ENCODE measurements at regions not wholly inside any gene's neighbourhood (a gene's known extent, or its start where the extent isn't known, plus 50 kb on each side); places are given as distances from the start of the nearest gene placed in this dataset.
"Not testable (repeated sequence)": the region's sequence is repeated elsewhere in the genome, so short reads cannot be mapped to it uniquely, and the experiment has no call there.

- H3K4me3 Mint-ChIP-seq = peak overlapping the region; percentile 32
- ATAC-seq (no peak), DNase-seq (ENCODE audit: low spot score) (no peak)
- peaks cover 13% of the 10 kb centered on the region for H3K36me3 Mint-ChIP-seq
- no peaks in the 10 kb centered on the region for H3K27me3 Mint-ChIP-seq
- H3K4me1 Mint-ChIP-seq (ENCODE audit: low read depth in 2 of 2) = peaks cover 65 to 74% of the 10 kb centered on the region in 2 donors
- H3K9me3 Mint-ChIP-seq = peaks cover 6% of the 10 kb centered on the region
- H3K27ac Mint-ChIP-seq = peak overlapping the region; percentile 38 to 75
Observed at GRCh38 chr14:61602003-61602732, 93.1 kb upstream of the HIF1A start.

- Mint-ChIP-seq H3K36me3 (peaks cover 13% of the 10 kb centered on the region), H3K4me3 (peak overlapping the region; percentile 32), H3K9me3 (peaks cover 6% of the 10 kb centered on the region), H3K4me1 (ENCODE audit: low read depth in 2 of 2) (peaks cover 70 to 80% of the 10 kb centered on the region in 2 donors), H3K27me3 (no peaks in the 10 kb centered on the region), H3K27ac (peak overlapping the region; percentile 38 to 75)
- ATAC-seq (no peak), DNase-seq (ENCODE audit: low spot score) (no peak)
Observed at GRCh38 chr14:61602733-61603077, 92.6 kb upstream of the HIF1A start.

GRCh38 chr14:61603736-61604135 lies 91.6 kb upstream of the HIF1A start:
- ATAC-seq = peak; percentile 77 to 88

GRCh38 chr14:61607570-61608244 lies 87.6 kb upstream of the HIF1A start:
- Mint-ChIP-seq H3K36me3 (peaks cover 13% of the 10 kb centered on the region), H3K27ac (peak overlapping the region; percentile 38 to 75), H3K27me3 (no peaks in the 10 kb centered on the region), H3K4me1 (ENCODE audit: low read depth in 2 of 2) (peaks cover 74 to 77% of the 10 kb centered on the region in 2 donors), H3K4me3 (no peak overlapping the region), H3K9me3 (peaks cover 6% of the 10 kb centered on the region)
- no peak for DNase-seq (ENCODE audit: low spot score)
- ATAC-seq = peak in 1 of 2 donors; percentile 66

More at GRCh38 chr14:61603736-61604135, 91.6 kb upstream of the HIF1A start:
- peak overlapping the region; percentile 38 to 75 for H3K27ac Mint-ChIP-seq
- peaks cover 74 to 78% of the 10 kb centered on the region in 2 donors for H3K4me1 Mint-ChIP-seq (ENCODE audit: low read depth in 2 of 2)
- peaks cover 6% of the 10 kb centered on the region for H3K9me3 Mint-ChIP-seq
- peak overlapping the region; percentile 32 for H3K4me3 Mint-ChIP-seq
- H3K27me3 Mint-ChIP-seq = no peaks in the 10 kb centered on the region
- peaks cover 13% of the 10 kb centered on the region for H3K36me3 Mint-ChIP-seq
- peak; percentile 71 for DNase-seq (ENCODE audit: low spot score)

- peaks cover 13% of the 10 kb centered on the region for H3K36me3 Mint-ChIP-seq
- no peak for DNase-seq (ENCODE audit: low spot score)
- H3K4me1 Mint-ChIP-seq (ENCODE audit: low read depth in 2 of 2) = peaks cover 66 to 69% of the 10 kb centered on the region in 2 donors
- no peak overlapping the region for H3K4me3 Mint-ChIP-seq
- ATAC-seq = no peak
- peaks cover 6% of the 10 kb centered on the region for H3K9me3 Mint-ChIP-seq
- peak overlapping the region; percentile 38 to 75 for H3K27ac Mint-ChIP-seq
- H3K27me3 Mint-ChIP-seq = no peaks in the 10 kb centered on the region
Observed at GRCh38 chr14:61608245-61609165, 86.8 kb upstream of the HIF1A start.

GRCh38 chr14:61609191-61609843 lies 86.0 kb upstream of the HIF1A start:
- peaks cover 13% of the 10 kb centered on the region for H3K36me3 Mint-ChIP-seq
- peaks cover 59 to 62% of the 10 kb centered on the region in 2 donors for H3K4me1 Mint-ChIP-seq (ENCODE audit: low read depth in 2 of 2)
- DNase-seq (ENCODE audit: low spot score) (no peak), ATAC-seq (no peak)
- peak overlapping the region; percentile 4 for H3K4me3 Mint-ChIP-seq
- peaks cover 6% of the 10 kb centered on the region for H3K9me3 Mint-ChIP-seq
- H3K27me3 Mint-ChIP-seq = no peaks in the 10 kb centered on the region
- H3K27ac Mint-ChIP-seq = peak overlapping the region; percentile 38 to 75

- peaks cover 11% of the 10 kb centered on the region for H3K36me3 Mint-ChIP-seq
- no peaks in the 10 kb centered on the region for H3K27me3 Mint-ChIP-seq
- H3K4me3 Mint-ChIP-seq = no peak overlapping the region
- peaks cover 53 to 61% of the 10 kb centered on the region in 2 donors for H3K4me1 Mint-ChIP-seq (ENCODE audit: low read depth in 2 of 2)
- DNase-seq (ENCODE audit: low spot score) (no peak), ATAC-seq (no peak)
- H3K27ac Mint-ChIP-seq = peak overlapping the region; percentile 38 to 75
- H3K9me3 Mint-ChIP-seq = peaks cover 5% of the 10 kb centered on the region
Observed at GRCh38 chr14:61609884-61610283, 85.4 kb upstream of the HIF1A start.

- peaks cover 43 to 52% of the 10 kb centered on the region in 2 donors for H3K4me1 Mint-ChIP-seq (ENCODE audit: low read depth in 2 of 2)
- H3K36me3 Mint-ChIP-seq = peaks cover 1% of the 10 kb centered on the region
- no peak for DNase-seq (ENCODE audit: low spot score)
- no peaks in the 10 kb centered on the region for H3K9me3 Mint-ChIP-seq
- ATAC-seq = no peak
- no peak overlapping the region for H3K4me3 Mint-ChIP-seq
- peak overlapping the region in 1 of 2 donors; percentile 46 for H3K27ac Mint-ChIP-seq
- no peaks in the 10 kb centered on the region for H3K27me3 Mint-ChIP-seq
Observed at GRCh38 chr14:61610900-61611299, 84.4 kb upstream of the HIF1A start.

- Mint-ChIP-seq H3K4me3 (no peak overlapping the region), H3K27ac (peak overlapping the region in 1 of 2 donors; percentile 27), H3K4me1 (ENCODE audit: low read depth in 2 of 2) (peaks cover 32 to 43% of the 10 kb centered on the region in 2 donors), H3K36me3 (no peaks in the 10 kb centered on the region), H3K9me3 (no peaks in the 10 kb centered on the region), H3K27me3 (no peaks in the 10 kb centered on the region)
- ATAC-seq = no peak
- no peak for DNase-seq (ENCODE audit: low spot score)
Observed at GRCh38 chr14:61611880-61612630, 83.3 kb upstream of the HIF1A start.

GRCh38 chr14:61613006-61613405 lies 82.3 kb upstream of the HIF1A start:
- H3K36me3 Mint-ChIP-seq; ATAC-seq; H3K9me3 Mint-ChIP-seq; H3K27me3 Mint-ChIP-seq; H3K4me3 Mint-ChIP-seq; DNase-seq (ENCODE audit: low spot score): not testable (repeated sequence)
- Mint-ChIP-seq H3K4me1 (ENCODE audit: low read depth in 2 of 2) (peaks cover 26 to 35% of the 10 kb centered on the region in 2 donors), H3K27ac (peak overlapping the region in 1 of 2 donors; percentile 50)

- Mint-ChIP-seq H3K9me3 (peaks cover 5% of the 10 kb centered on the region), H3K4me1 (ENCODE audit: low read depth in 2 of 2) (peaks cover 28 to 30% of the 10 kb centered on the region in 2 donors), H3K27me3 (no peaks in the 10 kb centered on the region), H3K4me3 (no peak overlapping the region), H3K27ac (peak overlapping the region in 1 of 2 donors; percentile 60), H3K36me3 (peaks cover 6% of the 10 kb centered on the region)
- DNase-seq (ENCODE audit: low spot score) (no peak), ATAC-seq (no peak)
Observed at GRCh38 chr14:61614693-61615092, 80.6 kb upstream of the HIF1A start.

GRCh38 chr14:61615743-61616523 lies 79.4 kb upstream of the HIF1A start:
- peaks cover 6% of the 10 kb centered on the region for H3K36me3 Mint-ChIP-seq
- DNase-seq (ENCODE audit: low spot score) (no peak), ATAC-seq (no peak)
- peak overlapping the region in 1 of 2 donors; percentile 10 for H3K27ac Mint-ChIP-seq
- H3K27me3 Mint-ChIP-seq = no peaks in the 10 kb centered on the region
- H3K4me1 Mint-ChIP-seq (ENCODE audit: low read depth in 2 of 2) = peaks cover 30 to 39% of the 10 kb centered on the region in 2 donors
- H3K4me3 Mint-ChIP-seq = no peak overlapping the region
- H3K9me3 Mint-ChIP-seq = peaks cover 5% of the 10 kb centered on the region
